BJ (cell line): ENCODE measurements at regions not wholly inside any gene's neighbourhood (a gene's known extent, or its start where the extent isn't known, plus 50 kb on each side); places are given as distances from the start of the nearest gene placed in this dataset.
"Not testable (repeated sequence)": the region's sequence is repeated elsewhere in the genome, so short reads cannot be mapped to it uniquely, and the experiment has no call there.

Experiments used
- CTCF ChIA-PET: fragments of 350-600 bp; formaldehyde crosslinking; extraction: SDS; loops from one replicate; lab custom pipeline; 2021; ENCODE audit warnings: antibody characterized with exemption, inconsistent platforms; lab: Yijun Ruan, JAX
- POLR2A ChIA-PET: fragments of 300-600 bp; sonication (Branson Sonifier 250); formaldehyde crosslinking; extraction: SDS; loops from one replicate; lab custom pipeline; 2021; ENCODE audit warnings: antibody characterized with exemption; lab: Charles Lee
- DNase-seq: peaks from one replicate; pipeline ENCODE4 v3.0.0-alpha.2; 2011; ENCODE audit warnings: low read depth
- H3K27me3 ChIP-seq: 2 replicates; pipeline ENCODE4 v1.6.0; 2011; ENCODE audit warnings: low read length; ENCODE audit not compliant: control insufficient read depth, insufficient read depth
- H3K36me3 ChIP-seq: 2 replicates; pipeline ENCODE4 v1.5.1; 2011; ENCODE audit warnings: low read length; ENCODE audit not compliant: control insufficient read depth, insufficient read depth
- H3K4me3 ChIP-seq: 2 replicates; pipeline ENCODE4 v1.5.1; 2011; ENCODE audit warnings: low read depth, mild to moderate bottlenecking, control low read depth, low read length
- CTCF ChIP-seq: IDR thresholded peaks from 2 replicates; pipeline ENCODE4 v1.5.1; 2011; ENCODE audit warnings: low read depth, mild to moderate bottlenecking, control low read depth, inconsistent platforms, low read length, moderate library complexity; ENCODE audit not compliant: insufficient read depth

- ChIA-PET CTCF (interaction anchor here (0.7 to 1.2 kb wide), 2 partner anchors 10 to 11 kb away, joined by 3 read pairs; no protein-coding TSS in a partner anchor), POLR2A (no interaction called here)
- Histone ChIP-seq H3K36me3 (no peaks in the 10 kb centered on the region), H3K4me3 (no peak overlapping the region), H3K27me3 (no peaks in the 10 kb centered on the region)
- DNase-seq, result no peak
- no peak for TF ChIP-seq CTCF
Measured at GRCh38 chr13:44643256-44643655, 67.1 kb upstream of the TSC22D1 start.

DNA sequence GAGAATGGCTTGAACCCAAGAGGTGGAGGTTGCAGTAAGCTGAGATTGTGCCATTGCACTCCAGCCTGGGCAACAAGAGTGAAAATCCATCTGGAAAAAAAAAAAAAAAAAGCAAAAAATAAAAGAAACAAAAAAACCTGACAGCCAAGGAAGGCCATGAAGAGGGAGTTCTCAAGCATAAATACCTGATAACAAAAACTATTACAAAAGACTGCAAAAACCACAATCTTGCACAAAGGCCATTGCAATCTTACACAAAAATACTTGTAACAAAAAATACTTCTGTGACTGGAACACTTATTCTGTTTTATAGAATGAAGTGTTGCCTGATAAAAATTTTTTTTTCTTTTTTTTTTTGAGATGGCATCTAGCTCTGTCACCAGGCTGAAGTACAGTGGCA, 61.5 kb upstream of the TSC22D1 start:
- Histone ChIP-seq H3K4me3 (no peak overlapping the region), H3K36me3 (no peaks in the 10 kb centered on the region), H3K27me3 (no peaks in the 10 kb centered on the region)
- no peak for DNase-seq
- no peak for TF ChIP-seq CTCF
- ChIA-PET POLR2A (no interaction called here), CTCF (interaction anchor here (1.5 kb wide), 1 partner anchor 10 kb away, joined by 4 read pairs; no protein-coding TSS in a partner anchor)

GRCh38 chr13:44629465-44630183, 53.5 kb upstream of the TSC22D1 start:
- TF ChIP-seq CTCF, result no peak
- no peaks in the 10 kb centered on the region for H3K27me3 ChIP-seq
- no peaks in the 10 kb centered on the region for H3K36me3 ChIP-seq
- no peak overlapping the region for H3K4me3 ChIP-seq
- ChIA-PET POLR2A (no interaction called here), CTCF (interaction anchor here (0.7 to 1.8 kb wide), 3 partner anchors 21 to 186 kb away, joined by 3 to 5 read pairs (median 4); no protein-coding TSS in a partner anchor)
- peak; percentile 43 for DNase-seq

- H3K27me3 ChIP-seq, DNase-seq, H3K4me3 ChIP-seq, H3K36me3 ChIP-seq, POLR2A ChIA-PET: not testable (repeated sequence)
- CTCF ChIA-PET, result interaction anchor here (1.0 kb wide), 1 partner anchor 187 kb away, joined by 3 read pairs; no protein-coding TSS in a partner anchor
Measured at GRCh38 chr13:44628826-44629225, 52.7 kb upstream of the TSC22D1 start.

- TF ChIP-seq CTCF, result no peak
- no peak for DNase-seq
- H3K36me3 ChIP-seq, result no peaks in the 10 kb centered on the region
- H3K4me3 ChIP-seq, result no peak overlapping the region
- POLR2A ChIA-PET, result no interaction called here
- CTCF ChIA-PET, result no interaction called here
- no peaks in the 10 kb centered on the region for H3K27me3 ChIP-seq
Measured at GRCh38 chr13:44627441-44627840, 51.3 kb upstream of the TSC22D1 start.
